Activated CD8-positive, alpha-beta memory T cell treated with anti-CD3 and anti-CD28 coated beads, Interleukin-2, amount 50 U/mL, for 24 hours (primary cell): ENCODE measurements at regions not wholly inside any gene's neighbourhood (a gene's known extent, or its start where the extent isn't known, plus 50 kb on each side); places are given as distances from the start of the nearest gene placed in this dataset.
"Not testable (repeated sequence)": the region's sequence is repeated elsewhere in the genome, so short reads cannot be mapped to it uniquely, and the experiment has no call there.

Experiments used
- DNase-seq: peaks from one replicate; pipeline ENCODE4 v3.0.0-alpha.2; 2020; ENCODE audit errors: extremely low read depth

DNA sequence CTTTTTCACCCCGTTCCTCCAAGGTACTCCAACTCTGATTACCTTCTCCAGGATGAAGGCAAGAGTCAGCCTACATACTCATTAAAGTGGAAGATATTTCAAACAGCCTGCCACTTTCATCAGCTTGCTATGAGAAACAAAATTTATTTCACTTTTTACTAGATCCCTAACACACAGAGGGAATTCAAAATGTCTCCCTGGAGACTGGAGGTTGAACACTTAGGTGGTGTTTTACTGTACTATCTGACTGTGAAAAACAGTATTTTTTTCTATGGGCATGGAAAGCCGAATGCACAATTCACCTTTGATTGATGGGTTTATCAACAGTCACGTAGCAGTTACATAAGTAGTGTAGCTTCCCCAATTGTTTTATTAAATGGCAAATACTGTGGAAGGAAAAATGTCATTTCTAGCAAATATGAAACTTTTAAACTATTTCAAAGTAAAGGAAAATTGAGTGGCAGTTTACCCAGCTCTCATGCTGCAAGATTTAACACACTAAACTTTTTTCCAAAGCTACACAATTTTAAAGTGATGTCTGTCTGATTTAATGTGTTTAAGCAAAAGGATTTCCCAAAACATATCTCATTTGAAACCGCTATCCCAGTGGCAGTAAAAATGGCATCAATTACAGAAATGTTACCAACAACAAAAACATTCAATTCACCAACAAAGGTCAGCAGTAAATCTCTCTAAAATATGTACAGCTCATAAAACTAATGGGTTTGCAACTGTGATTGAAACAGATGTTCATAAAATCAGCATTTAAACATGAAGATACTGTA, 125.0 kb upstream of the TLE4 start:
- no peak for DNase-seq

DNA sequence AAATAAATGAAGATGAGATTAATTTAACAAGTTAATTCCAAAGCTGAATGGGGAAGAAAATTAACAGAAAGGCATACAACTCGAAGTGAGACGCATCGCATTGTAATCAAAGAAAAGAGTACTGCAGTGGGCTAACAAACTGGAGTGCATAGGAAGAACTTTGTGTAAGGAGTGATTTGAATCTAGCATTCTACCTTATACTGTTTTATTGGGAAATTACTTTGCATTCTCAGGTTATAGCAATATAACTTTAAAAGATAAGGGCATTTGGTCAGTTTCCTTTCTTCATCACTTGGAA, 124.5 kb upstream of the TLE4 start:
- DNase-seq = no peak

DNA sequence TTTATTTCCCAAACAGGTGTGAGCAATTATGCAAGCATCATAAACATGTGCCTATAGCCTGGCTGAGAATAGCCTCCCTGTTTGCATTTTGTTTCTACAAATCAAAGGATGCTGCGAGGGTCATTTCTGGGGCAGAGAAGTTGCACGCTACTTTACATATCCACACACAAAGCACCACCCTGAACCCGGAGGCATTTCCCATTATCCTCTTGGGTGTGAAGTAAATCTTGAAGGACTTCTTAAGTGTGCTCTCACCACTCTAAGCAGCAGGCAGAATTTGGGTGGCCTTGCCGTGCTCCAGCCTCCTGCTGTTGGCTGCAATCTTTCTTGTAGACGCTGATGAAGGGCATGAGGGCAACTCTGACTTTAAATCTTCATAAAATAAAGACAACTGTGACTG, 124.0 kb upstream of the TLE4 start:
- DNase-seq = no peak

DNA sequence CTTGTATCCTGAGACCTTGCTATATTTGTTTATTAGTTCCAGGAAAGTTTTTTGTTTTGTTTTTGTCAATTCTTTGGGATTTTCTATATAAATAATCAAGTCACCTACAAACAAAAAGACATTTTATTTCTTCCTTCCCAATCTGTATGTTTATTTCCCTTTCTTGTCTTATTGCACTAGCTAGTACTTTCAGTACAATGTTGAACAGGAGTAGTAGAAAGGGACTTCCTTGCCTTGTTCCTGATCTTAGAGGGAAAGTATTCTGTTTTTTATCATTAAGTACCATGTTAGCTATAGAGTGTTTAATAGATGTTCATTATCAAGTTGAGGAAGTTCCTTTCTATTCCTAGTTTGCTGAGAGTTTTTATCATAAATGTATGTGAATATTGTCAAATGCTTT, 119.5 kb upstream of the TLE4 start:
- DNase-seq = no peak

DNA sequence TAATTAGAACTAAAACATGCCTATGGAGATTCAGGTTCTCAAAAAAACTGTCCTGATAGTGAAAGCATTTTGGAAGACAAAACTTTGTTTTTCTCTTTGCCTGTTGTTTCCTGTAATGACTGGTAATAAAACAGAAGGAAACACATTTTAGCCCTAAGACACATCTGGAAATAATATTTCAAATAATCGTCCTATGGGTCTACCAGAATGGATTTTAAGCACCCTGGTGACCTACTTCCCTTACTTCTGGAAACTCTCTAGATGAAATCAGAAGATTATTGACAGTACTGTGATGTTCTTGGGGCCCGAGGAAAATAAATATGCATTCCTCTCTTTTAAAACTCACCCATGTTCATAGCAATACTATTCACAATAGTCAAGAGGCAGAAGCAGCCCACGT, 110.1 kb upstream of the TLE4 start:
- DNase-seq = no peak

DNA sequence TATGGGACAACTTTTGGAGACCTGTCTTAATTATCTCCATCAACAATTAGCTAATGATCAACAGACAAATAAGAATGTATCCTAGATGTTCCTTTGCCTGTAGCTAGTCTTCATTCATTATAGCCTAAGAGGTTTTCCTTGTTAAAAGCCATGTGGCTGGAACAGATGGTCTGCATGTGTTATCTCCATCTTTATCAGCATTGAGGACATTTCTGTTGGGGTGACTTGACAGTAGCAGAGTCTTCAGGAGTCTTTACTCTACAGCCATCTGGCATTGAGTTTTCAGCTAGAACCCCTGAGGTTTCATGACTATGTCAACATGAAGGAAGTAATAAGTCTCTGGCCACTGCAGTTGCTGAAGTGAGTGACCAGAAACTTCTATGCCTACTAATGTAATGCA, 106.6 kb upstream of the TLE4 start:
- no peak for DNase-seq

DNA sequence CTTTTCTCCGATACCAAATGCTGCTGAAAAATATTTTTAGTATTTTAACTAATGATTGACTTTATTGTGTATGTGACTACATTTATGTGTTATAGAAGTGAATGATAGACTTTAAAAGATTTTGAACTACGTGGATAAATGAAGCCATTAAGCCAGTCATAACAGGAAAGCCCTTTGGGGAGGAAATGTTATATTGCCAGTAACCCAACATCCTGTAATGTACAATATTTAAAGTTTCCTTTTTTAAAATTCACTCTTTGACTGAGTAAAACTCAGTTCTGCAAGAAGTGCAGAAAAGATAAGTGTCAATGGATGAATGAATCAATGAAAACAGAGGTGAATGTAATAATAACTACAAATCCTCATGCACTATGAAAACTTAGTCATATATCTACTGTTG, 102.6 kb upstream of the TLE4 start:
- DNase-seq = no peak

DNA sequence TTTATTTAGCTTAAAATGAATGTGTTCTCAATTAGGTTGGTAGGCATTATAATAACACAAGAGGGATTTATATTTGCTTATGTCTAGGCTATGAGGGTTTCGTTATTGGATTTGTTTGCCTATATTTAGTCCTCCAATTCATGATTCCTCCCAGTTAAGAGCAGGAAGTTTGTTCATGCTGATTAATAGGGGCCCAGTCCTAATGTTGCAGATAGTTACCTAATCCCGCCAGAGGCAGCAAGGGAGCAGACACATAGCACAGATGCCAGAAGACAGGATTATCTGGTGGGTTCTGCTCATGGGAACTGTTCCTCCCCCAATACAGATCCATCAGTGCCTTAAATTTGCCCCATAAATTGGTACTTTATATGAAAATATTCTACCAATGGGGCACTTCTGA, 100.8 kb upstream of the TLE4 start:
- DNase-seq = no peak

DNA sequence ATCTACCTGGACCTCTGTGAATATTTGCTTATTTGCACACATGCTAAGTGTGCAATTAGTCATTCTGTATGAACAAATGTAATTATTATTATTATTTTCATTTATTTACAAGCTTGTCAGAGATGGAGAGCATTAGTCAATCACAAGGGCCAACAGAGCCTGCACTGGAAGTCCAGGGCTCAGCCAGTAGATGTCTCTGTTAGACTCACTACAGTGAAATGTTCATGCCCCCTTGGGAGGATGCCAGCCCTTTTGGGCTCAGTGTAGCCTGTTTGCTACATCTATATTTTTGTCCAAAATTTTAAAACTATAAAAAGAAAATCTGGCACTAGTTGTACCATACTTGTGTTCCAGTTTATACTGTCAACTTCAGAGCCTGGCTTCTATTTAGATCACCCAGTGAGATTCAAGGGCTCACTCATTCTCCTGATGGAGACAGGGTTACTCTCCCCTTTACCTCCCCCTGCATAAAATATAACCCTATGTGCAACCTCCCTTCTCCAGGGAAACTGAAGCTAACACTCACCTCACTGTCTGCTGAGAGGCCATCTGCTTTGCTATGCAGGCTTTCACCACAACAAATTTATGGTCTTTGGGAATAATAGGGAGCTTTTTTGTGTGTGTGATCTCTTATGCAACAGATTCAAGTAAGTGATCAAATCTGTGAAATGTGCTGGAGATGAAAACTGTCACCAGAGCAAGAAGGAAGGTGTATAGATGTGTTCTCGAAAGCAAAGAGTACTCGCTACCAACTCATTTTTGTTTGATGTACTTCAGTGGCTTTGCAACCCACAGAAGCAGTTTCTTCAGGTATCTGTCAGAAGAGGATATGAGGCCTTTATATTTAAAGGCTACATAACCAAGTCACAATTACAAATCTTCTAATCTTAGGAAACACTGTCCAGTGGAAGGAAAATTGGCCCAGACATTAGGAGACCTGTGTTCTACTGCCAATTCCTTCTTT, 99.9 kb upstream of the TLE4 start:
- no peak for DNase-seq

DNA sequence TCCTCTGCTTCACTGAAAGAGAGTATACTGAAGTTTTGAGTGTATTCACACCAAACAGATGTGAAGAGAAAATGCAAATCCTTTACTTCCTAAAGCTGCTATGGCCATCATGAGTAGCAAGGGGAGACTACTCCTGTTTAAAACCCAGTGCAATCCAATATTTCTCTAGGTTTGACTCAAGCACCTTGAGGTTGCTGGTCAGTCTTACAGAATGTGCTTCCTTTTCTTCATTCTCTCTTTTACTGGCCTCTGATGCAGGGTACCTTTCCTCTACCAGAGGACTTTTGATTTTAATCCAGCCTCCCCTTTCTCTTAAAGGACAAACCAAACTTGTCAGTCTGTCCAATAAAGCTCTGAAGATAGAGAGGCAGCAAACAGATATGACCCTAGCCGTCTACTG, 98.1 kb upstream of the TLE4 start:
- no peak for DNase-seq

DNA sequence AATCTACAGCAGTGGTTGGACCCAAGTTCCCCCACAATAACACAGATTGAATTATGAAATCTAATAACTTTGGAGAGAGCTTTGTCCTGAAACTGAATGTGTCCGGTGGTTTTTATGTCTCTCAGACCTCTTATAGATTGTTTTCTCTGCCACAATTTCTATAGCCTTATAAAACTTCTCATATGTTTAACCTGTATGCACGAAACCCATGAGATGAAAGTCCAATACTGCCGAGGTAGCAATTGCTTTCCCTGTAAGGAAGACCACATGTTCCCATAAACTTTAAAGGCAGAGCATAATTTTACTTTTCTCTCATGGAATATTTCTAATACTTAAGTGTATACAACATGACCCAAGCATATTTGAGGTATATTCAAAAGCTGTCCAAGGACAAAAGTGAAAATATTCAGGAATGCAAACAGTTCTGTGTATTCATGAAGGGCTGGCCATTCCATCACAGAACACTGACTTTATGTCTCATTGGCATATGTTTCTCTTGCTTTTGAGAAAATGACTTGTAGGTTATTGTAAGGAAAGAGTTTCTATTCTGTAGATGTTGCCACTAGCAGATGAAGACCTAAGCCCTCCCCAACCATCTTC, 94.4 kb upstream of the TLE4 start:
- no peak for DNase-seq

DNA sequence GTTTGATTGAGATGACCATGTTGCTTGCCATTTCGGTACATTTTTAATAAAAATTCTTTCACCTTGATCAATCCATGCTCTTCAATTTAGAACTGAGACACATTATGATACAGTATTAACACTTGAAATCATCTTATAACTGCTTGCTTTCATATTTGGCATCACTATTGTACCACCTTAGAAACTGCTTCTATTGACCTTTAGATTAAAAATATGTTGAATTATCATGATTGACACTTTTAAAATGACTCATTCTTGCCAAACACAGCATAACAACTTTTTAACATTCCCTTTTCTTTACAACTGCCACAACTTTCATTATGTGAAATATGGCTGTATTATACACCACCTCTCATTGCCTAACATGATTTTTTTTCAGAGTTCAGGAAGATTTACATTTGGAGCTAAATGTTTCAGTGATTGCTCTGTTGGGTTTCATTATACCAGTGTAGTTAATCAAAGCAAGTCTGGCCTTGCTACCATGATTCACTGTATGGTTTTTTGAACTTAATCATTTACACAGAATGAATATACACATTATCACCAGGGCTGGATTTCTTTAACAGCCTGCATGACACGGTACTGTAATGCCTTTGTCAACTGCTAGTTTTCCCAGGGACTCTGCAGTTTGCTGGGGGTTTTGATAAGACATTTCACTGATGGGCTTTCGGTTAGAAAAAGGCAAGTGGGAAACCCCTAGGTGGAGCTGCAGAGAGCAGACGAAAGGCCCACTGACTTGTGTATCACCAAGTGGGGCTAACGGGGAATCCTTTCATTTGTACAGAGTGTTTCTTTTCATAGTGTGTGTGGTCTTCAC, 93.6 kb upstream of the TLE4 start:
- DNase-seq = no peak

DNA sequence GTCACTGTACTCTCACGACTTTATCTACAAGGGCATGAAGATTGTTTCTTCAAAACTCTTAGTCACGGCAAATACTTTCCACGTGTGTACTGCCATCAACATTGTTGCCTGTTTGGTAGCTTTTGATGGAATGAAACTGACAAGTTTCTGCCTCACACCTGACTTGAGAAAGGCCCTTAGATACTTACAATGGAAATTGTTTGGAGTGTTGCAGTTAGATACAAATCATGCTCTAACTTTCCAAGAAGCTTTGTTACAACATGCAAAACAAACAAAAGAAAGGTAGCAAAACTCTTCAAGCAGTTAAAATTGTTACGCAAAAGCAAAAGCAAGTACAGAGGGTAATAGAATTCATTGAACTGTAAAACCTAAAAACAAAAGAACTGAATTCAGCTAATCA, 91.1 kb upstream of the TLE4 start:
- no peak for DNase-seq

DNA sequence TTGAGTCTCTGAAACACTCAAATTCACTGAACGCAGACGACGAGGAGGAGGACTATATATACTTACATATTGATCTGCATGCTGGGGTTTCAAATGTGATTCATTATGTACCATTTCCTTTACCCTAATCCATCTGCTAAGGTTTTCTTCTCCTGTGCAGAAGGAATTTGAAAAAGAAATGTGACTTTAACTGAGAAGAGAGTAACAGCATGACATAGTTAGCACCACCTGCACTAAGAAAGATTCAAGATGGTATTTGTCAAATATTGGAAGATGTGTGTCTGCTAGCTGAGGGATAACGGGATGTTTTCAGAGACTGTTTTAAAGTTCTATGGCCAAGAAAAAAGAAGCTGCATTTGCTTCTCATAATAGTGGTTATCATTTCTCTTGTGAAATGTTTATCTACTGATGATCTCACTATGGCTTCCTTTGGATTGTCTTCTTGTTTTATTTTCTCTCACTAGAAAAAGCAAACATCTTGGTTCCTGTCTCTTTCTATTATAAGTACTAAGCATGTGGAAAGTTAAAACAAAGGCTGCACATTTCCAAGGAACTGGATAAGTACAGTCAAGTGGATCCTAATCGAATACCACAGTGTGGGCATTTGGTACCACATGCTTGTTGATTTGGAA, 89.8 kb upstream of the TLE4 start:
- no peak for DNase-seq

DNA sequence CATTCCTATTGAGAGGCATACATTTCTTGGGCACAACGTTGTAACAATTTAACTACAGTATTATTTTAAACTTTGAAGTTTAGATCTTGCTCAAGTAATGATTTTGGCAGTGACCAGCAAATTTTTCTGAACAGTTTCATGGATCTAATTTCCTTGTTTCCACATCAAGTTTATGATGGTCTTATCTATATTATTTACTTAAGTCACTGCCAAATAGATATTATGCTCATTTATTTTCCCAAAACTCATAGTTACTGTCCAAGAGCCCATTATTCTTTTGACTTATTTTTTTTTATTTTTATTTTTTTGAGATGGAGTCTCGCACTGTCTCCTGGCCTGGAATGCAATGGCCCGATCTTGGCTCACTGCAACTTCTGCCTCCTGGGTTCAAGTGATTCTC, 86.5 kb upstream of the TLE4 start:
- no peak for DNase-seq

DNA sequence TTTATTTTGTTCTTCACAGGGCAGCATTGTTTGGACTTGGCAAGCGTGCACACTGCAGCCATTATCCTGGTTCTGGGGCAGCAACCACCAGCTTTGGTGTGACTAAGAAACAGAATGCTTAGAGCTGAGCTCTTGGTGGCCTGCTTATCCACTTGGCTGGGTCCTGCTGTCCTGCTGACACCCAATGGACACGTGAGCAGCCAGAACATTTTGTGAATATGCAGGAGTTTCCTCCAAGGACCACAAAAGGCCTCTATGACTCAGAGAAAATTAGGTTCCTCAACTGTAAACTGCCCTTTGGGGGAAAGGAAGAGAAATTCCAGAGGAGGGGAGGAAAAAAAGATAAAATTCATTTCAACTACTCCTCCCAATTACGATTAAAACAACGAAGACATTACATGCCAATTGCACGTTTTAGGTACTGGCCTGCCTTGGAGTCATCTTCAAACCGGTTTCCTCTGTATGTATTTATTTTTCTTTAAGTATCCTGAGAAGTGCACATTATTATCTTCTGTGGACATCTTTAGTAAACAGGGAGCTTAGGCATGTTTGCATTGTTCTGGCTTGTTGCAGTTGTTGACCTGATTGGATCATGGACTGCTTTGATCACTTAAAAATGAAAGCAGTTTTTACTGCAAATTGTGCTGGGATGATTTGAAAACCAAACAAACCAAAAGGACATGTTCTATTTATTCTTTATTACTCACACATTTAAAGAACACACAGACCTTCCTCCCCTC, 82.3 kb upstream of the TLE4 start:
- no peak for DNase-seq

DNA sequence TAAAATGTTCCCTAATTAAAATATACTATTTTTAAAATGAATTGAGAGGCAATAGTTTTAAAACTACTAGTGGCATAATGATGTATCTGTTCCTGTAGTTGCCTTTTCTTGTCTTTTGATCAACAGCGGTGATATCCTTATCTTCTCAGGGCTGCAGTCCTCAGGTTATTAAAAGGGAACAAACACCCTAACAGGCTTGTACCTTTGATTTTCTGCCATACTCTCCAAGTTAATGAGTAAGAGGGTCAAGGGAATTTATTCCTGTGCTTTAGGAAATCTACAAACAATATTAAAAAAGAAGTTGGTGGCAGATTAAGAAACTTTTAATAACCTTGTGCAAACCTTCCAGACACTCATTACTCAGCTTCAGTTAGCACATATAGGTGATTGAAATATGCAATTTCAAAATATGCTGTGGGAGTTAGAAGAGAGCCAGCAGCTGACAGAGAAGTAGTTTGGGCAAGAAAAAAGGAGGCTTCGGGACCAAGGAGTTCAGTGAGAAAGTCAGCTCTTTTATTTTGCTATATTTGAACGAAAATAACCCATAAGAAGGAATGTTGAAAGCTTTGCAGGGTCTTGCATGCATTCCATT, 81.0 kb upstream of the TLE4 start:
- no peak for DNase-seq

DNA sequence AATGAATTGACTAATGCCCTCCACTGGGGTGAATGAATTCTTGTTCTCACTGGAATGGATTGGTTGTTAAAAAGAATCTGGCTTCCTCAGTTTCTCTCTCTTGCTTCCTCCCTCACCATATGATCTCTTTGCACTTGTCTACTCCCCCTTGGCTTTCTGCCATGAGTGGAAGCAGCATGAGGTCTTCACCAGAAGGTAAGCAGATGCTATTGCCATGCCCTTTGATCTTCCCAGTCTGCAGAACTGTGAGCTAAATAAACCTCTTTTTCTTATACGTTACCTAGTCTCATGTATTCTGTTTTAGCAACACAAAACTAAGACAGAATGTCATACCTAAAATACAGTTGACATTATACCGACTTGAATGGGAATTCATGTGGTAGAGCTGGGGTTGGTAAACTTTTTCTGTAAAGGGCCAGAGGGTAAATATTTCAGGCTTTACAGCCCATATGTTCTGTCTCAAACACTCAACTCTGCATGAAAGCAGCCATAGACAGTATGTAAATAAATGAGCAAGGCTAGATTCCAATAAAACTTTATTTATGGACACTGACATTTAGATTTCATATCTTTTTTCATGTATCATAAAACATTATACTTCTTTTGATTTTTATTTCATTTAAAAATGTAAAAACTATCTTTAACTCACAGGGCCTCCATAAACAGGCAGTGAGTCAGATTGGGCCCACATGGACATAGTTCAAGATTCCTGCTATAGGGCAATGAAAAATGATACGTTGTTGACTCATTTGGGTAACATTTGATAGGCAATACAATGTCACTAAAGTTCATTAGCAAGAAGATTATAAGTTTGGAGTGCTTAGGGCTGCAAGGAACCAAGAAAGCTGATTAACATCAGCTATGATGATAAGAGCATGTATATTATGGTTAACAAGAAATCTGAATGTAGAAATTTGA, 79.4 kb upstream of the TLE4 start:
- DNase-seq = no peak

DNA sequence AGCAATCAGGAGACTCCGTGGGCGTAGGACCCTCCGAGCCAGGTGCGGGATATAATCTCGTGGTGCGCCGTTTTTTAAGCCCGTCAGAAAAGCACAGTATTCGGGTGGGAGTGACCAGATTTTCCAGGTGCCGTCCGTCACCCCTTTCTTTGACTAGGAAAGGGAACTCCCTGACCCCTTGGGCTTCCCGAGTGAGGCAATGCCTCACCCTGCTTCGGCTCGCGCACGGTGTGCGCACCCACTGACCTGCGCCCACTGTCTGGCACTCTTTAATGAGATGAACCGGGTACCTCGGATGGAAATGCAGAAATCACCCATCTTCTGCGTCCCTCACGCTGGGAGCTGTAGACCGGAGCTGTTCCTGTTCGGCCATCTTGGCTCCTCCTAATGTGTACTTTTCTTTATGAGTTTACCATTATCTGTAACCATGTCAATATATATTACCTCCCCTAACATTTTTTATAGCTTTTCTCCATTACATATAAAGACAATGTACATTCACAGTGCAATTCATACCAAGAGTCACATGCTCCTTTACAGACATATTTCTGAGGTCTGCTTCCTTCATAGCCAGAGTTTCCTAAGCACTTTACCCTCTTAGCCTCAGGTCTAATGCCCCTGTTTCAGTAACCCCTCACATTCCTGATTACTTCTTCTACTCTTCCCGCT, 71.4 kb upstream of the TLE4 start:
- DNase-seq = not testable (repeated sequence)
